ENCODE measurements at regions not wholly inside any gene's neighbourhood (a gene's known extent, or its start where the extent isn't known, plus 50 kb on each side); places are given as distances from the start of the nearest gene placed in this dataset.

- DNase-seq, result no peak
- no peak overlapping the region for H3K27ac Mint-ChIP-seq
- H3K4me3 Mint-ChIP-seq, result no peak overlapping the region
- no peaks in the 10 kb centered on the region for H3K36me3 Mint-ChIP-seq
- peaks cover 0 to 2% of the 10 kb centered on the region in 2 donors for H3K4me1 Mint-ChIP-seq
- H3K27me3 Mint-ChIP-seq (ENCODE audit: low read depth in 3 of 3), result peaks cover 2 to 4% (median 4%) of the 10 kb centered on the region in 3 donors
- no peaks in the 10 kb centered on the region for H3K9me3 Mint-ChIP-seq
These were observed 86.5 kb downstream of the MYEOV start for GRCh38 chr11:69380451-69380901.

- Mint-ChIP-seq H3K9me3 (no peaks in the 10 kb centered on the region), H3K27ac (no peak overlapping the region), H3K4me1 (peaks cover 0 to 2% of the 10 kb centered on the region in 2 donors), H3K36me3 (no peaks in the 10 kb centered on the region), H3K4me3 (no peak overlapping the region), H3K27me3 (ENCODE audit: low read depth in 3 of 3) (peaks cover 2 to 4% (median 4%) of the 10 kb centered on the region in 3 donors)
- no peak for DNase-seq
These were observed 87.1 kb downstream of the MYEOV start for GRCh38 chr11:69380921-69381581.

GRCh38 chr11:69381681-69382130, 87.8 kb downstream of the MYEOV start:
- Mint-ChIP-seq H3K27me3 (ENCODE audit: low read depth in 3 of 3) (peaks cover 2 to 4% (median 4%) of the 10 kb centered on the region in 3 donors), H3K27ac (no peak overlapping the region), H3K36me3 (no peaks in the 10 kb centered on the region), H3K4me3 (peak overlapping the region in 2 of 5 donors; percentile 44 to 60), H3K4me1 (peaks cover 0 to 2% of the 10 kb centered on the region in 2 donors), H3K9me3 (no peaks in the 10 kb centered on the region)
- DNase-seq, result no peak

- peak overlapping the region in 1 of 5 donors; percentile 44 for H3K4me3 Mint-ChIP-seq
- H3K27ac Mint-ChIP-seq, result peak overlapping the region in 1 of 6 donors; percentile 40
- DNase-seq, result peak in 2 of 3 donors; percentile 9 to 19
- H3K9me3 Mint-ChIP-seq, result peaks cover 0 to under 1% (median 0%) of the 10 kb centered on the region in 6 donors
- H3K27me3 Mint-ChIP-seq (ENCODE audit: low read depth in 3 of 3), result peaks cover 0 to 4% (median 4%) of the 10 kb centered on the region in 3 donors
- H3K36me3 Mint-ChIP-seq, result peaks cover 0 to under 1% (median 0%) of the 10 kb centered on the region in 3 donors
- peaks cover 0 to 2% of the 10 kb centered on the region in 2 donors for H3K4me1 Mint-ChIP-seq
These were observed 88.5 kb downstream of the MYEOV start for GRCh38 chr11:69382131-69383128.

- H3K36me3 Mint-ChIP-seq, result peaks cover 0 to 3% (median 0%) of the 10 kb centered on the region in 3 donors
- peaks cover 0 to 13% (median 7%) of the 10 kb centered on the region in 6 donors for H3K9me3 Mint-ChIP-seq
- no peak overlapping the region for H3K4me3 Mint-ChIP-seq
- no peak for DNase-seq
- H3K27me3 Mint-ChIP-seq (ENCODE audit: low read depth in 3 of 3), result peaks cover 0 to 4% (median 4%) of the 10 kb centered on the region in 3 donors
- H3K27ac Mint-ChIP-seq, result no peak overlapping the region
- peaks cover 0 to 2% of the 10 kb centered on the region in 2 donors for H3K4me1 Mint-ChIP-seq
These were observed 89.7 kb downstream of the MYEOV start for GRCh38 chr11:69383372-69384250.

GRCh38 chr11:69384251-69385143, 90.5 kb downstream of the MYEOV start:
- peaks cover 0 to 4% (median 4%) of the 10 kb centered on the region in 3 donors for H3K27me3 Mint-ChIP-seq (ENCODE audit: low read depth in 3 of 3)
- no peak overlapping the region for H3K4me3 Mint-ChIP-seq
- H3K27ac Mint-ChIP-seq, result no peak overlapping the region
- peaks cover 0 to 19% (median 10%) of the 10 kb centered on the region in 6 donors for H3K9me3 Mint-ChIP-seq
- peaks cover 0 to 2% of the 10 kb centered on the region in 2 donors for H3K4me1 Mint-ChIP-seq
- peaks cover 0 to 3% (median 0%) of the 10 kb centered on the region in 3 donors for H3K36me3 Mint-ChIP-seq
- no peak for DNase-seq

- Mint-ChIP-seq H3K4me3 (no peak overlapping the region), H3K27ac (no peak overlapping the region), H3K27me3 (ENCODE audit: low read depth in 3 of 3) (peaks cover 0 to 4% (median 4%) of the 10 kb centered on the region in 3 donors), H3K36me3 (peaks cover 0 to 3% (median 0%) of the 10 kb centered on the region in 3 donors), H3K9me3 (peaks cover 0 to 21% (median 11%) of the 10 kb centered on the region in 6 donors), H3K4me1 (peaks cover 0 to 2% of the 10 kb centered on the region in 2 donors)
- no peak for DNase-seq
These were observed 91.3 kb downstream of the MYEOV start for GRCh38 chr11:69385144-69385820.

- Mint-ChIP-seq H3K36me3 (peaks cover 0 to 3% (median 0%) of the 10 kb centered on the region in 3 donors), H3K27ac (no peak overlapping the region), H3K4me1 (peaks cover 0 to 2% of the 10 kb centered on the region in 2 donors), H3K27me3 (ENCODE audit: low read depth in 3 of 3) (peaks cover 0 to 5% (median 4%) of the 10 kb centered on the region in 3 donors), H3K9me3 (peaks cover 0 to 21% (median 11%) of the 10 kb centered on the region in 6 donors), H3K4me3 (no peak overlapping the region)
- DNase-seq, result no peak
These were observed 92.0 kb downstream of the MYEOV start for GRCh38 chr11:69385832-69386427.

- Mint-ChIP-seq H3K4me1 (no peaks in the 10 kb centered on the region), H3K36me3 (peaks cover 0 to 3% (median 0%) of the 10 kb centered on the region in 3 donors), H3K4me3 (no peak overlapping the region), H3K9me3 (peaks cover 0 to 21% (median 11%) of the 10 kb centered on the region in 6 donors), H3K27me3 (ENCODE audit: low read depth in 3 of 3) (peaks cover 0 to 5% (median under 1%) of the 10 kb centered on the region in 3 donors), H3K27ac (peak overlapping the region in 1 of 6 donors; percentile 63)
- DNase-seq, result no peak
These were observed 92.8 kb downstream of the MYEOV start for GRCh38 chr11:69386594-69387408.

- DNase-seq, result no peak
- Mint-ChIP-seq H3K4me3 (no peak overlapping the region), H3K9me3 (peaks cover 0 to 21% (median 11%) of the 10 kb centered on the region in 6 donors), H3K27ac (peak overlapping the region in 1 of 6 donors; percentile 63), H3K27me3 (ENCODE audit: low read depth in 3 of 3) (peaks cover 0 to 5% (median 0%) of the 10 kb centered on the region in 3 donors), H3K36me3 (peaks cover 0 to 3% (median 0%) of the 10 kb centered on the region in 3 donors), H3K4me1 (no peaks in the 10 kb centered on the region)
These were observed 93.5 kb downstream of the MYEOV start for GRCh38 chr11:69387409-69387885.

Data from immature natural killer cell (primary cell).